HG02798 (cell line): ENCODE measurements at regions not wholly inside any gene's neighbourhood (a gene's known extent, or its start where the extent isn't known, plus 50 kb on each side); places are given as distances from the start of the nearest gene placed in this dataset.

ENCODE experiments used
- ATAC-seq: cut with Tn5 transposase; IDR thresholded peaks from one replicate; pipeline ENCODE4 v1.9.1; 2021; ENCODE audit warnings: mild to moderate bottlenecking; ENCODE audit not compliant: unreplicated experiment, poor library complexity

- no peak for ATAC-seq
These were observed 165.9 kb downstream of the BLID start for GRCh38 chr11:121950160-121950559.

DNA sequence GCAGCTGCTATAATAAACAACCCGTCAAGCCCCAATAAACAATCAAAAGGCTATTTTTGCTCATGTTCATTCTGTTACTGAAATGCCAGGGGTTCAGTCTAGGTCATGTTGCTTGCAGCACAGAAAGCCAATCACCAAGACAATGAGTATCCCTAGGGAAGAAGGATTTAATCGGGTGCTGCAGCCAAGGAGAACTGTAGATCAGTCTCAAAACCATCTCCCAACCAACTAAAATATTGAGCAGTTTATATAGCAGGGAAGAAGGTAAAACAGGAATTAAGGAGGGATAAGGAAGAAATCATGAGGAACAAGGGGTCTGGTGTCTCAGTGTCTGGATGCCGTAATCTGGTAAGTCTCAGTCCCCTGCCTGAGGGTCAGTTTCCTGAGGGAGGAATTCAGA lies 169.5 kb downstream of the BLID start:
- no peak for ATAC-seq

- no peak for ATAC-seq
These were observed 171.3 kb downstream of the BLID start for GRCh38 chr11:121944556-121945230.

DNA sequence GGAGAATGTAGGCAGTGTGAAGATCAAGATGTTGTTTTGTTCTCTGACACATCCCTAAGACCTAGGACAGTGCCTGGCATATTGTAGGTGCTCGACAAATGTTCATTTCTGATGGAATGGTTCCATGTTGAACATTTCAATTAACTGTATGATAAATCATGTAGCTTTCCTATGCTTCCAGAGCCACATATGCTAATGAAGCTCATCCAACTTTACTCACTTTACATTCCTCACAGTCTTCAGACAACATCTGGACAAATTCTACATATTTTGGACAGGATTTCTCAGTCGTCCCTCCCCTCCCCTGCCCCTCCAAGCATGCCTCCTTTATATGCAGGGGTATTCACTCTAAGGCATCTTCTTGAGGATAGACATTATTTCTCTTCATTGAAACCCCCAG lies 177.9 kb downstream of the BLID start:
- ATAC-seq, result no peak

GRCh38 chr11:121936781-121937447 lies 179.1 kb downstream of the BLID start:
- ATAC-seq, result no peak

- ATAC-seq, result no peak
These were observed 179.6 kb downstream of the BLID start for GRCh38 chr11:121936370-121936769.

DNA sequence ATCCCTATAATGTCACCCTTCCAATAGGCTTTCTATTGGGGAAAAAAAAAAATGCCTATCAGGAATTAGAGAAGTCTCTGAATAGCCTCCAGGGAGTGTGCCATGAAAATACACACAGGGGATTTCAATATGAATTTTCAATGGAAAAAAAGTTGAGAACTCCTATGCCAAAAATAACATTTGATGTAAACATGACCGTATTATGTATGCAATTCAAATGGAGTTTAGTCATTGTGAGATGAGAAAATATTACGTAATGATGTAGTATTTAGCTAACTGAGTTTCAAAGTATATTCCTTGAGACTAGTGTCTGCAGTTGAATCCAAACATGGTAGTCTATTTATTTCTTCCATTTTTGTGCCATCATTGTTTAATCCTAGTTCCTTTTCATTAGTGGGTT lies 182.3 kb downstream of the BLID start:
- ATAC-seq, result no peak

GRCh38 chr11:121933294-121933693 lies 182.7 kb downstream of the BLID start:
- no peak for ATAC-seq

DNA sequence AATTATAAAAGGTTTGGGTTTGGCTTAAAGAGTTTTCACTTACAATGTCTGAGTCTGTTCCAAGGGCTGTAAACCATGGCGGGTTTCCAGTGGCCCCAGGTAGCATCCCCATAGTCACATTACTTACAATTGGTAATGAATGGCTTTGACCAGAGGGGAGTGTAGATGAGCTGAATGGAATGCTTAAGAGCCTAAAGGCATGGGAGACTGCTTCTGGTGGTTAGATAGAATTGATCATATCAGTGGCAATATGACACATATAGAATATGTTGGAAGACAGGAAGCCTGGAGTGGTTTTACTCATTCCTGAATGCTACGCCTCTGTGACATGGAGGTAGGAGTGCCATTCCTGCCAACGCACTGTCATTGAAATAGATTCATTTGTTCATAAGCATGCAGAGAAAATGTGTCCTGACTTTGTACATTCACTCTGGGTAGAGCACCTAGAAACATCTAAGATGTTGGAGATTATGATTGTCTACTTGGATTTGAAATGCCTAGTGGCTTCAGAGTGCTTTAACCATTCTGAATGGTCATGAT lies 183.3 kb downstream of the BLID start:
- ATAC-seq, result no peak

- ATAC-seq, result no peak
These were observed 184.2 kb downstream of the BLID start for GRCh38 chr11:121931748-121932352.

GRCh38 chr11:121931121-121931520 lies 184.9 kb downstream of the BLID start:
- ATAC-seq, result no peak

GRCh38 chr11:121930004-121930965 lies 185.7 kb downstream of the BLID start:
- peak; percentile 55 for ATAC-seq

DNA sequence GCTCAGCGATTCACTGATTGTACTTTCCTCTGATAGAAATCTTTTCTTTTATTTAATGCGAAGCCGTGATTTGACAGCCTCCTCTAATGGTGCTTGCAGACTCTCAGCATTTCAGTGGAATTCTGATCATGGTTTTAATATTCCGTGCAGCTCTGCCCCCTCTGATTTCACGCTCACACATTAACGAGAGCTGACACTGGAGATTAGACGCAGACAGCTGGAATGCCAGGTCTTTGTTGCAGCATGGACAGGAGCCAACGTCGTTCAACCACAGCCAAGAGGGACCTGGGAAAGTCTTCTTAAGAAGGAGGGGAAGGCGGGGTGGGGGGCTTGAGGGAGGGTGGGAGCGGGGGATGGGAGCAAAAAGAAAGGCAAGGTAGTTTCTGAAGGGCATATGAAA lies 186.4 kb downstream of the BLID start:
- ATAC-seq, result no peak

- no peak for ATAC-seq
These were observed 187.1 kb downstream of the BLID start for GRCh38 chr11:121928597-121929580.

DNA sequence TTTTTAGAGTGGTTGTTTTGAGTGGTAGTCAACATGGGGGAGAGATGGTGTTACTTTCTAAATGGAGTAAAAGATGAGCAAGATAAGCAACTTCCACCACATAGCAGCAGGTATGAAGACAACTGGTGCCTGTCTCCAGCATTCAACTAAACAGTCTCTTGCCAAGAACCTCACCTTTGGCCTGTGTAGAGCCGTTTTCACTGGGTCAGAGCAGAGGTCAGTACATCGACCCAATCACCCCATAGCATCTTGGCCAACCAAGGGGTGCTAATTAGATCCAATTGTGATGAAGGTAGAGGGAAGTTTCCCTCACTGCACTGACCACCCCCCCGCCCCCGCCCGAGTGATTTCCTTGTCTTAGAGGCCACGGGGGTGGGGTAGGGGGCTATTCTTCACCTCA lies 188.2 kb downstream of the BLID start:
- ATAC-seq, result no peak

GRCh38 chr11:121927097-121927785 lies 188.8 kb downstream of the BLID start:
- no peak for ATAC-seq

DNA sequence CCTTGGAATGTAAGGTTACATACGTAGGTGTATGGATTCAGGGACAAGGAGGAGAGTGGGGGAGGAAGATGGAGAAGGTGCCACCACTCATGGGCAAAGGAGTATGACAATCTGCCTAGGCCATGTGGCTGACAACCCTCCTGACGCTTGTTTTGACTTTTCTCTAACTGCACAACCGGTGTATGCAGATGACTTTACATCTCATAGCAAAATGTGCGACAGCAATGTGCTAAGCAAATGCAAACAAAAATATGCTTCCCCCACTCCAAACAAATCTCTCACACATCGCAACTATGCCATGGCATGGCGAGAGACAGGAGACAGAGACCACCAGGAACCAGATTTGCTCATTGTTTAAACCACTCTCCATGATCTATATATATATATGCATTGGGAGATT lies 191.8 kb downstream of the BLID start:
- no peak for ATAC-seq

- ATAC-seq, result no peak
These were observed 198.5 kb downstream of the BLID start for GRCh38 chr11:121917482-121917881.
